Activated T-cell treated with anti-CD3 and anti-CD28 coated beads, Interleukin-2, amount 50 U/mL, for 72 hours (primary cell): ENCODE measurements at regions not wholly inside any gene's neighbourhood (a gene's known extent, or its start where the extent isn't known, plus 50 kb on each side); places are given as distances from the start of the nearest gene placed in this dataset.

Source experiments
- ATAC-seq, 2 donors: fragments of 150-1000 bp; cut with Tn5 transposase; replicated peaks in 1 of 2; 2 replicates each; pipeline ENCODE4 v1.10.0; 2021; ENCODE audit warnings: moderate library complexity in 2 of 2, mild to moderate bottlenecking in 1 of 2
- DNase-seq, 2 donors: peaks; one replicate each; pipeline ENCODE4 v3.0.0; 2021 to 2022; ENCODE audit warnings: mixed read lengths in 1 of 2
- H3K27ac Mint-ChIP-seq: one replicate; pipeline ENCODE4 v1.8.0; 2022; ENCODE audit warnings: mild to moderate bottlenecking, moderate library complexity, mixed read lengths
- H3K27me3 Mint-ChIP-seq: one replicate; pipeline ENCODE4 v1.8.0; 2022; ENCODE audit warnings: low read depth, mixed read lengths
- H3K36me3 Mint-ChIP-seq, 2 donors: one replicate each; pipeline ENCODE4 v1.8.0; 2022; ENCODE audit warnings: mixed read lengths in 2 of 2, mild to moderate bottlenecking in 1 of 2; ENCODE audit not compliant: insufficient read depth in 2 of 2
- H3K4me1 Mint-ChIP-seq: one replicate; pipeline ENCODE4 v1.8.0; 2022; ENCODE audit warnings: low read depth, mixed read lengths
- H3K4me3 Mint-ChIP-seq, 2 donors: one replicate each; pipeline ENCODE4 v1.8.0; 2022; ENCODE audit warnings: mild to moderate bottlenecking in 2 of 2, mixed read lengths in 2 of 2, moderate library complexity in 2 of 2
- H3K9me3 Mint-ChIP-seq, 2 donors: one replicate each; pipeline ENCODE4 v1.8.0; 2022; ENCODE audit warnings: mixed read lengths in 2 of 2

DNA sequence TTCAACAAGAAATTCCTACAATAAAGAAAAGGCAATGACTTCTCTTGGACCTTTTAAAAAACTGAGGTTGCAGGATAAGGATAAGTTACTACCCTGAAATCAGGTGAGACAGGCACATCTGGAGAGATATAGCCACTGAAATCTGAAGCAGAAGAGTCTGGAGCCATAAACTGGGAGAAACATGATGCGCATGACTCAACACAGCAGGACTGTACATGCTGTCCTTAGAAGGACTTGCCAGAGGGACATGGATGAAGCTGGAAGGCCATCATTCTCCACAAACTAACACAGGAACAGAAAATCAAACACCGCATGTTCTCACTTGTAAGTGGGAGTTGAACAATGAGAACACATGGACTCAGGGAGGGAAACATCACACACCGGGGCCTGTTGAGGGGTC is 1020.2 kb downstream of the AGBL1 start:
- ATAC-seq (no peak), DNase-seq (no peak)
- H3K4me3 Mint-ChIP-seq = no peak overlapping the region
- H3K36me3 Mint-ChIP-seq = peaks cover under 1 to 7% of the 10 kb centered on the region in 2 donors
- H3K4me1 Mint-ChIP-seq = no peaks in the 10 kb centered on the region
- H3K27me3 Mint-ChIP-seq = peaks cover 12% of the 10 kb centered on the region
- H3K9me3 Mint-ChIP-seq = peaks cover 5 to 7% of the 10 kb centered on the region in 2 donors
- no peak overlapping the region for H3K27ac Mint-ChIP-seq

DNA sequence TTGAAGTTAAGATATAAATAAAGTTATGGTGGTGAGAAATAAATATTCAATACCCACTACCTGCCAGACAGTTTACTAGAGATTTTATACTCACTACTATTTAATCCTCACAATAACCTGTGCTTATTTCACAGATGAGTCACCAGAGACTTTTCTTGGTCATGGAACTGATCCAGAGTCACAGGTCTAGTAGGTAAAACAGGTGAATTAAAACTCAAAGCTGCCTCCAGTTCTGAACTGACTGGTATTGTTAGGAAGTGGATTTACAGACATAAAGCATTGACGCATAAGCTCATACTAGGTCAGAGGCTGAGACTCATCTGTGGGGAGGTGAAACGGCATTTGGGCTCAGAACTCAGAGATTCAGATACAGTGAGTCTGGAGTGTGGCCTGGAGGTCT is 1009.9 kb downstream of the AGBL1 start:
- Mint-ChIP-seq H3K9me3 (peaks cover 0 to 2% of the 10 kb centered on the region in 2 donors), H3K36me3 (no peaks in the 10 kb centered on the region), H3K27me3 (no peaks in the 10 kb centered on the region), H3K4me1 (no peaks in the 10 kb centered on the region), H3K27ac (no peak overlapping the region), H3K4me3 (no peak overlapping the region)
- DNase-seq (no peak), ATAC-seq (no peak)

DNA sequence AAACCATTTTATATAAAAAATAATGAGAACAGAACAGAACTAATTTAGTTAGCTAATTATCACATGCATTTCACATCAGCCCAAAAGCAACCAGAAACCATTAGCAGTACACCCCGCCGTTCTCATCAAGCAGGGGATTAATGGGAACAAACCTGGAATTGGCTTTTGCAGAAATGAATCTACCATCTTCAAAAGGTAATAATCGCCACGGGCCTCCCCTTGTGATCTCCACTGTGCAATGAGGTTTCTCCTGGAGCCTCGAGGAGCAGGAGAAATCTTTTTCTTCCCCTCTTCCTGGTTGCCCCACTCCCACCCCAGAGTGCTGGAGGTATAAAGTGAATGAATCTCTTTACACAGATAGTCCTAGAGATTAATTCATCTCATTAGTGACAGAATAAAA is 1003.5 kb downstream of the AGBL1 start:
- ATAC-seq = no peak
- no peaks in the 10 kb centered on the region for H3K9me3 Mint-ChIP-seq
- H3K27me3 Mint-ChIP-seq = no peaks in the 10 kb centered on the region
- H3K4me1 Mint-ChIP-seq = no peaks in the 10 kb centered on the region
- no peak for DNase-seq
- no peak overlapping the region for H3K4me3 Mint-ChIP-seq
- no peak overlapping the region for H3K27ac Mint-ChIP-seq
- H3K36me3 Mint-ChIP-seq = no peaks in the 10 kb centered on the region

DNA sequence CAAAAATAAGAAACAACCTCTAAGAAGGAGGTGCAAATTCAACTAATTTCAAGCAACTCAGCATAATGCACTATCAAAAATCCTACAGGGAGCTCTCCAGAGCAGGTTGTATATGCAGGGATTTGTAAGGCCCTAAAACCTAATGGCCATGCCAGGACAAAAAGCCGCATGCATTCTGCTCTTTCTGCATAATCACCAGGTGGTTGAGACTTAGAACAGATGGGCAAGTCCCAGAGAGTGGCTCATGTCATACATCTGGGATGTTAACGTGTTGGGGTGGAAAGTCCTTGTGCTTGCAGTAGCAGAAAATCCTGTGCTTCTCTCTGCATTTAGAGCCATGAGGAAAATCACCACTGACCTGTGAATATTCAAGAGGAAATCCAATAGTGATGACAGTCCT is 1002.9 kb downstream of the AGBL1 start:
- ATAC-seq (no peak), DNase-seq (no peak)
- Mint-ChIP-seq H3K27me3 (no peaks in the 10 kb centered on the region), H3K27ac (no peak overlapping the region), H3K36me3 (no peaks in the 10 kb centered on the region), H3K4me3 (no peak overlapping the region), H3K9me3 (no peaks in the 10 kb centered on the region), H3K4me1 (no peaks in the 10 kb centered on the region)

DNA sequence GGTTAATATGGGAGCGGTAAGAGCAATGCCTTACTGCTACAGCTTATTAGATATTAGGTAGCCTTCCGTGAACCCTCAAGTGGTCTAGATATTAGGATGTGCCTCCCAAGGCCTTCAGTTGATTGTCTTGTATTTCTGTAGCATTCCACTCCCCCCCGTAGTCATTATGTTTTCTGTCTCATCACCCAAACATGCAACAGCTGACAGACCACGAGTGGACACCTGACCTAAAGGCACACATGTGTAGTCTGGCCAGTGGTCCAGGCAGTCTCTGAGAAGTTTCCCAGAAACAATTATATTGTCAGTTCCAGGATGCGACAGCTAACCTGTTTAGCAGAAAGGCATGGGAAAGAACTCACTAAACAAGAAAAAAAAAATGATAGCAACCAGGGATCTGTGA is 1000.9 kb downstream of the AGBL1 start:
- Mint-ChIP-seq H3K27ac (no peak overlapping the region), H3K27me3 (no peaks in the 10 kb centered on the region), H3K4me1 (no peaks in the 10 kb centered on the region), H3K4me3 (no peak overlapping the region), H3K36me3 (no peaks in the 10 kb centered on the region), H3K9me3 (no peaks in the 10 kb centered on the region)
- ATAC-seq = no peak
- DNase-seq = no peak
